SK-N-MC (cell line): ENCODE measurements at regions not wholly inside any gene's neighbourhood (a gene's known extent, or its start where the extent isn't known, plus 50 kb on each side); places are given as distances from the start of the nearest gene placed in this dataset.

Experiments
- EZH2 ChIP-seq: fragments of 200-600 bp; sonication (generic); IDR thresholded peaks from one replicate; pipeline ENCODE4 v1.6.1; 2017; ENCODE audit warnings: antibody characterized with exemption
- POLR2AphosphoS5 ChIP-seq: IDR thresholded peaks from 2 replicates; pipeline ENCODE4 v1.6.1; 2012; ENCODE audit warnings: mild to moderate bottlenecking, low read depth, low read length, borderline replicate concordance

GRCh38 chr18:72433756-72434155 is 110.4 kb downstream of the CBLN2 start:
- TF ChIP-seq POLR2AphosphoS5 (no peak), EZH2 (no peak)
